ENCODE measurements at regions not wholly inside any gene's neighbourhood (a gene's known extent, or its start where the extent isn't known, plus 50 kb on each side); places are given as distances from the start of the nearest gene placed in this dataset.

GRCh38 chr12:85679296-85679695, 156.9 kb downstream of the RASSF9 start:
- H3K36me3 Mint-ChIP-seq (ENCODE audit: insufficient read depth, unreplicated experiment) = no peaks in the 10 kb centered on the region
- no peak for DNase-seq
- peaks cover 6% of the 10 kb centered on the region for H3K9me3 Mint-ChIP-seq (ENCODE audit: low read depth, unreplicated experiment)
- no peak overlapping the region for H3K27ac Mint-ChIP-seq (ENCODE audit: unreplicated experiment)
- TF ChIP-seq CTCF (IDR thresholded peaks at IDR 0.05; ENCODE audit: unreplicated experiment) = no peak
- no peaks in the 10 kb centered on the region for H3K27me3 Mint-ChIP-seq (ENCODE audit: unreplicated experiment)
- no peak overlapping the region for H3K4me3 Mint-ChIP-seq (ENCODE audit: low read depth, unreplicated experiment)
- no TSS peak for BruUV-seq (replicated peaks)
- intact Hi-C loops (cut with micrococcal nuclease; ENCODE audit: unreplicated experiment) = loop anchor here (5.0 kb wide), 2 partner anchors 52 to 143 kb away; no protein-coding TSS in a partner anchor
- no peaks in the 10 kb centered on the region for H3K4me1 Mint-ChIP-seq (ENCODE audit: low read depth, unreplicated experiment)
- CTCF ChIA-PET = no interaction called here

GRCh38 chr12:85680881-85681280, 155.3 kb downstream of the RASSF9 start:
- intact Hi-C loops (cut with micrococcal nuclease; ENCODE audit: unreplicated experiment) = no loop called here
- Mint-ChIP-seq H3K36me3 (ENCODE audit: insufficient read depth, unreplicated experiment) (no peaks in the 10 kb centered on the region), H3K4me1 (ENCODE audit: low read depth, unreplicated experiment) (no peaks in the 10 kb centered on the region), H3K4me3 (ENCODE audit: low read depth, unreplicated experiment) (no peak overlapping the region), H3K9me3 (ENCODE audit: low read depth, unreplicated experiment) (peaks cover 4% of the 10 kb centered on the region), H3K27ac (ENCODE audit: unreplicated experiment) (no peak overlapping the region), H3K27me3 (ENCODE audit: unreplicated experiment) (no peaks in the 10 kb centered on the region)
- BruUV-seq (replicated peaks) = no TSS peak
- CTCF ChIA-PET = interaction anchor here (0.7 kb wide), 1 partner anchor 186 kb away, joined by 3 read pairs; no protein-coding TSS in a partner anchor
- no peak for DNase-seq
- TF ChIP-seq CTCF (IDR thresholded peaks at IDR 0.05; ENCODE audit: unreplicated experiment) = no peak

DNA sequence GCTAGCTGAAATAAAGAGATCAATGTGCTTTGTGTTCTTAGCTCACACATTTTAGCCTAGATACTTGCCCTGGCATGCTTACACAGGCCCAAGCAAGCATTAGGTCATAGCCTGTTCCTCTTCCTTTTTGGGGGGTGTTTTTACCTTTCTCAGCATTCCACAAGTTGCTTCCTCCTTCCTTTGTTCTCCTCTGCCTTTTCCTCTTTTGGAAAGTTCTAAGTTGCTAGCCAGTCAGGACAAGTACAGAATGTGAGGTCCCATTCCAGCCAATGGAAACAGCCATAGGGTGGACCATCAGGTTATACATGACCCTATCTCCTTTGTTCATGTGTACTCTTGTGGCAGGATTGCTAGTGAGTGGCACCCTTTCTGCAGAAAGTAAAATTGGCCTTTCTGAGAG, 154.9 kb downstream of the RASSF9 start:
- Mint-ChIP-seq H3K27ac (ENCODE audit: unreplicated experiment) (no peak overlapping the region), H3K4me1 (ENCODE audit: low read depth, unreplicated experiment) (no peaks in the 10 kb centered on the region), H3K27me3 (ENCODE audit: unreplicated experiment) (no peaks in the 10 kb centered on the region), H3K36me3 (ENCODE audit: insufficient read depth, unreplicated experiment) (no peaks in the 10 kb centered on the region), H3K9me3 (ENCODE audit: low read depth, unreplicated experiment) (peaks cover 4% of the 10 kb centered on the region), H3K4me3 (ENCODE audit: low read depth, unreplicated experiment) (no peak overlapping the region)
- no peak for DNase-seq
- TF ChIP-seq CTCF (IDR thresholded peaks at IDR 0.05; ENCODE audit: unreplicated experiment) = no peak
- intact Hi-C loops (cut with micrococcal nuclease; ENCODE audit: unreplicated experiment) = no loop called here
- CTCF ChIA-PET = interaction anchor here (0.7 kb wide), 1 partner anchor 186 kb away, joined by 3 read pairs; no protein-coding TSS in a partner anchor
- no TSS peak for BruUV-seq (replicated peaks)

DNA sequence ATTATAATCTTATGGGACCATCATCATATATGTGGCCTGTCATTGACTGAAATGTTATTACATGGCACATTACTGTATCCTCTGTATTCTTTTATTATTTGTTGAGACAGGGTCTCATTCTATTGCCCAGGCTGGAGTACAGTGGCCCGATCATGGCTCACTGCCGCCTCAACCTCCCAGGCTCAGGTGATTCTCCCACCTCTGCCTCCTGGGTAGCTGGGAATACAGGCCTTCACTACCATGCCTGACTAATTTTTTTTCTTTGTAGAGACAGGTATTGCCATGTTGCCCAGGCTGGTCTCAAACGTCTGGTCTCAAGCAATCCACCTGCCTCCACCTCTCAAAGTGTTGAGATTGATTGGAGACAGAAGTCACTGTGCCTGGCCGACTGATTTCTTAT, 153.2 kb downstream of the RASSF9 start:
- DNase-seq = no peak
- H3K9me3 Mint-ChIP-seq (ENCODE audit: low read depth, unreplicated experiment) = peaks cover 8% of the 10 kb centered on the region
- peaks cover 2% of the 10 kb centered on the region for H3K4me1 Mint-ChIP-seq (ENCODE audit: low read depth, unreplicated experiment)
- H3K27ac Mint-ChIP-seq (ENCODE audit: unreplicated experiment) = no peak overlapping the region
- no TSS peak for BruUV-seq (replicated peaks)
- no peaks in the 10 kb centered on the region for H3K27me3 Mint-ChIP-seq (ENCODE audit: unreplicated experiment)
- no peaks in the 10 kb centered on the region for H3K36me3 Mint-ChIP-seq (ENCODE audit: insufficient read depth, unreplicated experiment)
- CTCF ChIA-PET = no interaction called here
- intact Hi-C loops (cut with micrococcal nuclease; ENCODE audit: unreplicated experiment) = no loop called here
- TF ChIP-seq CTCF (IDR thresholded peaks at IDR 0.05; ENCODE audit: unreplicated experiment) = no peak
- H3K4me3 Mint-ChIP-seq (ENCODE audit: low read depth, unreplicated experiment) = no peak overlapping the region

Data from Calu3 (cell line).